ENCODE measurements at regions not wholly inside any gene's neighbourhood (a gene's known extent, or its start where the extent isn't known, plus 50 kb on each side); places are given as distances from the start of the nearest gene placed in this dataset.

GRCh38 chr7:76149847-76150691 is 51.6 kb upstream of the SRRM3 start:
- no peak for DNase-seq
